H4 (cell line): ENCODE measurements at regions not wholly inside any gene's neighbourhood (a gene's known extent, or its start where the extent isn't known, plus 50 kb on each side); places are given as distances from the start of the nearest gene placed in this dataset.

Source experiments
- DNase-seq: peaks from one replicate; pipeline ENCODE4 v3.0.0-alpha.2; 2015; ENCODE audit warnings: low spot score

DNA sequence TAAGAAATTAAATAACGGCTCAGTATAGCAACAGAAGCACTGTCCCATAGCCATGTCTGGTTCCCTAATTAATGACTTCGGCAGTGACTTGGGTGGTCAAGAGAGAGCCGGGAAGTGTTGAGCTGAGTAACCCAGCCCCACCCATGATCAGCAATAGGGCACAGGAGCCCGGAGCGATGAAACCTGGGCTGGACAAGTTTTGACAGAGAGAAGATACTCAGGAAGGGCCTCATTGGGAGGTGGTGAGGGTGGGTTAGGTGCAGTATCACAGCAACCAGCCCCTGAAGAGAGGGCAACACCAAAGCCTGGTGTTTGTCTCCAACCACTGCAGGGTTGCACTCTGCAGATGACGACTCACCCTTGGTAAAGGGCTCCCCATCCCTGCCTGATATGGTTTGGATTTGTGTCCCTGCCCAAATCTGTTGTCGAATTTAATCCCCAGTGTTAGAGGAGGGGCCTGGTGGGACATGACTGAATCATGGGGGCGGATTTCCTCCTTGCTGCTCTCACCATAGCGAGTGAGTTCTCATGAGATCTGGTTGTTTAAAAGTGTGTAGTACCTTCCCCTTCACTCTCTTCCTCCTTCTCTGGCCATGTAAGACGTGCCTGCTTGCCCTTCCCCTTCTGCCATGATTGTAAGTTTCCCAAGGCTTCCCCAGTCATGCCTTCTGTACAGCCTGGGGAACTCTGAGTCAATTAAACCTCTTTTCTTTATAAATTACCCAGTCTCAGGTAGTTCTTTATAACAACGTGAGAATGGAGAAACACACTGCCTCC, 124.9 kb upstream of the MED13L start:
- DNase-seq: no peak

DNA sequence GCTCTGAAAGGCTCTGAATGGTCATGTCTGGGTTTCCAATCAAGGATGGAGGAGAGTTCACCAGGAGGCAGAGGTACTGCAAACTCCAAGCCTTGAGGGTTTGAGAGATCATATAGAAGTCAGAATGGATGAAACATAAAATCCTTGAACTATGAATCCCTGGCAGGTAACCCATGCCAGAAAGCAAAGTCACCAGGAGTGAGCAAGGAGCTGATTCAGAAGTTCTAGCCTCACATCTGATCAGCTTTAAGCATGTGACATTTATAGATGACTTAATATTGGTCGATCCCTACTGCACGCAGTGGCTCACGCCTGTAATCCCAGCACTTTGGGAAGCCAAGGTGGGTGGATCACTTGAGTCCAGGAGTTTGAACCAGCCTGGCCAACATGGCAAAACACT, 126.1 kb upstream of the MED13L start:
- DNase-seq: no peak

GRCh38 chr12:116404247-116404646, 126.8 kb upstream of the MED13L start:
- no peak for DNase-seq

GRCh38 chr12:116404913-116405611, 127.6 kb upstream of the MED13L start:
- DNase-seq: no peak

DNA sequence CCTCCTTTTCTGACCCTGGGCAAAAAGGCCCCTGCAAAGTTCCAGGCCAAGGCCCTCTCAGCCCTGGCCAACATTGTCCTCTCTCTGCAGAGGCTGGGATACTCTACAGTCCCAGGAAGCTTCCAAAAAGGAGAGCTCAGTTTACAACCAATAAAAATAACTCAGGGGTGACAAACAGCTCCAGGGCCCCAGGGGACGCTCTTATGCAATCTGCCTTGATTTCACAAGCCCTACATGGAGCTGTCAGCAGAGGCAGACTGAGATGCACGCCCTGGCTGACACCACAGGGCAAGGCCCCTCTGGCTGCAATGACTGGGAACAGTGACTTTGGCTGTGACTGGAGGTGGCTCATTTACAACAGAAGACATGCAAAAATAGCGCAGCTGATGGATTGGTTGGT, 129.0 kb upstream of the MED13L start:
- DNase-seq: peak; percentile 77

GRCh38 chr12:116408489-116409250, 131.2 kb upstream of the MED13L start:
- no peak for DNase-seq

DNA sequence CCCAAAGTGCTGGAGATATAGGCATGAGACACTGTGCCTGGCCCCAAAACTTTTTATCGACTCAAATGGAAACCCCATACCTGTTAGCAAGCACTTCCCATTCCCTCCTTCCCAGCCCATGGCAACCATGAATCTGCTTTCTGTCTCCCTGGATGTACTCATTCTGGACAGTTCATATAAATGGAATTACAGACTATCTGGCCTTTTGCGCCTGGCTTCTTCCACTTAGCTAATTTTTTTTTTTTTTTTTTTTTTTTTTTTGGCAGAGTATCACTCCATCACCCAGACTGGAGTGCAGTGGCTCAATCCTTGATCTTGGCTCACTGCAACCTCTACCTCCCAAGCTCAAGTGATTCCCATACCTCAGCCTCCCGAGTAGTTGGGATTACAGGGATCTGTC, 134.5 kb upstream of the MED13L start:
- DNase-seq: no peak

- DNase-seq: no peak
These were observed 137.4 kb upstream of the MED13L start for GRCh38 chr12:116414891-116415290.

- no peak for DNase-seq
These were observed 138.1 kb upstream of the MED13L start for GRCh38 chr12:116415408-116416108.

GRCh38 chr12:116416166-116416565, 138.7 kb upstream of the MED13L start:
- DNase-seq: no peak

GRCh38 chr12:116418551-116418950, 140.6 kb upstream of the MAP1LC3B2 start:
- no peak for DNase-seq

GRCh38 chr12:116420227-116420880, 138.8 kb upstream of the MAP1LC3B2 start:
- DNase-seq: no peak

- DNase-seq: no peak
These were observed 137.2 kb upstream of the MAP1LC3B2 start for GRCh38 chr12:116421785-116422538.

- DNase-seq: no peak
These were observed 136.1 kb upstream of the MAP1LC3B2 start for GRCh38 chr12:116423094-116423493.

DNA sequence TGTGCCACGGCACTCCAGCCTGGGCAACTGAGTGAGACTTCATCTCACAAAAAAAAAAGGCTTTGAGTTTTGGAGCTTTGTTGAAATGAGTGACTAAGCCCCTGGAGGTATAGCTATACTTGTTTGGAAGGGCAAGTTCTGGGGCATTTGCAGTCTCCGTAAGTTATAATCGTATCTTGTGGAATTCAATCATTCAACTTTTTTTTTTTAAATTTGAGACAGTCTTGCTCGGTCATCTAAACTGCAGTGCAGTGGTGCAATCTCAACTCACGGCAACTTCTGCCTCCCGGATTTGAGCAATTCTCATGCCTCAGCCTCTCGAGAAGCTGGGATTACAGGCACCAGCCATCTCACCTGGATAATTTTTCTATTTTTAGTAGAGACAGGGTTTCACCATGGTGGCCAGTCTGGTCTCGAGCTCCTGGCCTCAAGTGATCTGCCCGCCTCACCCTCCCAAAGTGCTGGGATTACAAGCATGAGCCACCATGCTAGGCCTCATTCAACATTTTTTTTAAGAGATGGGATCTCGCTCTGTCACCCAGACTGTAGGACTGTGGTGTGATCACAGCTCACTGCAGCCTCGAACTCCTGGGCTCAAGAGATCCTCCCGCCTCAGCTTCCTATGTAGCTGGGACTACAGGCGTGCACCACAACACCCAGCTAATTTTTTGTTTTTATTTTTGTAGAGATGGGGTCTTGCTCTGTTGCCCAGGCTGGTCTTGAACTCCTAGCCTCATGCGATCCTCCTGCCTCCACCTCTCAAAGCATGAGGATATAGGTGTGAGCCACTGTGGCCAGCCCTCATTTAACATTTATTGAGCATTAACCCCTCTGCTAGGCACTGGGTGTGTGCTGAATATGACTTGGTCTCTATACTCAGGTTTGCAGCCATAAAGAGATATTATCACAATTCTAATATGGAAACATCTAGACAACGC, 133.7 kb upstream of the MAP1LC3B2 start:
- DNase-seq: no peak

- DNase-seq: peak; percentile 88
These were observed 132.6 kb upstream of the MAP1LC3B2 start for GRCh38 chr12:116426391-116427136.

DNA sequence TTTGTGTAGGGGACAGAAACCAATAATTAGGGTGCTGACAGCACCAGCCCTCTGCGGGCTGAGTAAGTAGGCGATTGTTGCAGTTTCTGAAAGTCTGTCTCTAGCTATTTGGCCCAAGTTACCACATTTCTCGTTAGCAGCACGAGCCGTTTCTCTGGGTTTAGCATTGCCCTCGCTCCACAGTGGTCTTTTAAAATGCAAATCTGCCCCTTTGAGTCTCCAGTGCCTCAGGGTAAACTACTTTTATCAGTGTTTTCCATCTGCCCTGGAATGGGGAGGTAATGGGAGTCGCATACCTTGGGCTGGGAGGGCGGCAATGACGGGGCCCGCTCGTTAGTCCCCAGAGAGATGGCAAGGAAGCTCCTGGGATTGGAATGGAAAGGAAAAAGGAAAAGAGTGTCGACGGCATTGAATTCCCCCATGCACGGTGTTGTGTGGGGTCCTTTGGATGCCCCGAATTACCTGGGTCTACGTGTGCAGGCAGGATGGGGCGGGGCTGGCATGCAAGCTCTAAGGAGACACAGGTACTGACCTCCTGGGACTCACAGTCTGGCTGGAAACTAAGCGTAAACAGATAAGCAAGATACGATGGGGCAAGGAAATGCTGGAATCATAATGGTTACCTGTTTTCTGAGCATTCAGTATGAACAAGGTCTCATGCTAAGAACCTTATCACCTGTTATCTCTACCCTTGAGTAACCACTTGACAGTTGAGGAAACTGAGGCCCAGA, 131.8 kb upstream of the MAP1LC3B2 start:
- DNase-seq: no peak

GRCh38 chr12:116429826-116430360, 129.3 kb upstream of the MAP1LC3B2 start:
- no peak for DNase-seq
